Ishikawa (cell line): ENCODE measurements at regions not wholly inside any gene's neighbourhood (a gene's known extent, or its start where the extent isn't known, plus 50 kb on each side); places are given as distances from the start of the nearest gene placed in this dataset.

Source experiments
- CEBPB ChIP-seq: IDR thresholded peaks from 2 replicates; pipeline ENCODE4 v1.6.1; 2012
- CREB1 ChIP-seq: IDR thresholded peaks from 2 replicates; pipeline ENCODE4 v1.6.1; 2012; ENCODE audit warnings: low read depth
- EGR1 ChIP-seq: IDR thresholded peaks from 2 replicates; pipeline ENCODE4 v1.6.1; 2012
- EP300 ChIP-seq: IDR thresholded peaks from 2 replicates; pipeline ENCODE4 v1.6.1; 2012; ENCODE audit warnings: borderline replicate concordance
- FOXM1 ChIP-seq: IDR thresholded peaks from 2 replicates; pipeline ENCODE4 v1.6.1; 2012; ENCODE audit warnings: low read depth, borderline replicate concordance
- NFIC ChIP-seq: IDR thresholded peaks from 2 replicates; pipeline ENCODE4 v1.6.1; 2012
- RAD21 ChIP-seq: IDR thresholded peaks from 2 replicates; pipeline ENCODE4 v1.6.1; 2012; ENCODE audit warnings: low read depth
- REST ChIP-seq: IDR thresholded peaks from 2 replicates; pipeline ENCODE4 v1.6.1; 2012; ENCODE audit warnings: low read depth, mild to moderate bottlenecking
- TAF1 ChIP-seq: IDR thresholded peaks from 2 replicates; pipeline ENCODE4 v1.6.1; 2012; ENCODE audit warnings: low read depth, mild to moderate bottlenecking
- TEAD4 ChIP-seq: IDR thresholded peaks from 2 replicates; pipeline ENCODE4 v1.6.1; 2012
- USF1 ChIP-seq: IDR thresholded peaks from 2 replicates; pipeline ENCODE4 v1.6.1; 2012
- ZBTB7A ChIP-seq: IDR thresholded peaks from 2 replicates; pipeline ENCODE4 v1.6.1; 2012; ENCODE audit warnings: low read depth
- TF ChIP-seq, protein P1 (sequence below): IDR thresholded peaks from 2 replicates; pipeline ENCODE4 v1.6.1; 2012

DNA sequence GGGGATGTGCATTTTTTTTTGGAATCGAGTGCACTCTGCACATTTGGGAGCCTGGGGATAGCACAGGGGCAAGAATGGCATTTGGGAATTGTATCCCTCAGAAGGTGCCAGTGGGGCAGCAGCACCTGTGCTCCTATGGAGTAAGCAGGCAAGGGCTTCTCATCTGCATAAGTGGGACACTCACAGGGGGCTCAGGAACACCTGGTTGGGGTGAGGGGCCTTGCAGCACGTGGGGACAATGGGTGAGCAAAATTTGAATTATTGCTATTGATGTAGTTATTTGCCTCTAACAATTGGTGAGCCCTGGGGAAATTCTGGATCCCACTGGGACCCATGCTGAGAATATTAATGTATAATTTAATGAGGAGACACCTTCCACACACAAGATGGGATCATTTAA, 274.2 kb downstream of the TTC6 start:
- TF ChIP-seq TEAD4 (no peak), EP300 (no peak), REST (no peak), CREB1 (no peak), CEBPB (no peak), FOXM1 (no peak), NFIC (no peak), ZBTB7A (no peak), EGR1 (no peak), USF1 (no peak), TAF1 (no peak), RAD21 (no peak)
- TF ChIP-seq, protein P1, sequence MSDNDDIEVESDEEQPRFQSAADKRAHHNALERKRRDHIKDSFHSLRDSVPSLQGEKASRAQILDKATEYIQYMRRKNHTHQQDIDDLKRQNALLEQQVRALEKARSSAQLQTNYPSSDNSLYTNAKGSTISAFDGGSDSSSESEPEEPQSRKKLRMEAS = no peak
